H9 (cell line): ENCODE measurements at regions not wholly inside any gene's neighbourhood (a gene's known extent, or its start where the extent isn't known, plus 50 kb on each side); places are given as distances from the start of the nearest gene placed in this dataset.

ENCODE experiments used
- DNase-seq: peaks from one replicate; pipeline ENCODE4 v3.0.0-alpha.2; 2017
- H2AFZ ChIP-seq: one replicate; pipeline ENCODE4 v1.6.1; 2013; ENCODE audit warnings: mild to moderate bottlenecking, low read length, control low read depth, moderate library complexity
- H2AK5ac ChIP-seq: 2 replicates; pipeline ENCODE4 v1.6.1; 2013; ENCODE audit warnings: low read length, control low read depth, mixed read lengths; ENCODE audit not compliant: insufficient read length
- H2BK120ac ChIP-seq: one replicate; pipeline ENCODE4 v1.6.1; 2013; ENCODE audit warnings: low read depth, mild to moderate bottlenecking, low read length, control low read depth, inconsistent platforms; ENCODE audit not compliant: poor library complexity, severe bottlenecking
- H2BK12ac ChIP-seq: 2 replicates; pipeline ENCODE4 v1.6.1; 2013; ENCODE audit warnings: low read length, control low read depth, mixed read lengths, low read depth; ENCODE audit not compliant: insufficient read length
- H2BK15ac ChIP-seq: 2 replicates; pipeline ENCODE4 v1.6.1; 2013; ENCODE audit warnings: low read depth, low read length, control low read depth
- H2BK20ac ChIP-seq: one replicate; pipeline ENCODE4 v1.6.1; 2013; ENCODE audit warnings: low read depth, mild to moderate bottlenecking, low read length, control low read depth, inconsistent platforms; ENCODE audit not compliant: poor library complexity, severe bottlenecking
- H2BK5ac ChIP-seq: 2 replicates; pipeline ENCODE4 v1.6.1; 2013; ENCODE audit warnings: low read length, control low read depth, mixed read lengths; ENCODE audit not compliant: insufficient read length
- H3K14ac ChIP-seq: 2 replicates; pipeline ENCODE4 v1.6.1; 2013; ENCODE audit warnings: low read length, control low read depth; ENCODE audit not compliant: insufficient read depth
- H3K18ac ChIP-seq: 2 replicates; pipeline ENCODE4 v1.6.1; 2013; ENCODE audit warnings: low read depth, mild to moderate bottlenecking, mixed read lengths, low read length, control low read depth; ENCODE audit not compliant: insufficient read length
- H3K23ac ChIP-seq: 2 replicates; pipeline ENCODE4 v1.6.1; 2013; ENCODE audit warnings: low read length, control low read depth, mixed read lengths, low read depth; ENCODE audit not compliant: insufficient read length
- H3K23me2 ChIP-seq: 2 replicates; pipeline ENCODE4 v1.6.1; 2013; ENCODE audit warnings: low read depth, mild to moderate bottlenecking, mixed read lengths, low read length, control low read depth; ENCODE audit not compliant: insufficient read length, poor library complexity, severe bottlenecking
- H3K27ac ChIP-seq: 2 replicates; pipeline ENCODE4 v1.5.1; 2013; ENCODE audit warnings: low read length, control low read depth, mixed read lengths, low read depth; ENCODE audit not compliant: insufficient read length
- H3K27me3 ChIP-seq: 2 replicates; pipeline ENCODE4 v1.6.1; 2013; ENCODE audit warnings: low read length, control low read depth, inconsistent platforms; ENCODE audit not compliant: insufficient read depth
- H3K4ac ChIP-seq: 2 replicates; pipeline ENCODE4 v1.6.1; 2013; ENCODE audit warnings: low read depth, mild to moderate bottlenecking, control low read depth, inconsistent platforms, low read length, moderate library complexity
- H3K4me1 ChIP-seq: 2 replicates; pipeline ENCODE4 v1.6.1; 2013; ENCODE audit warnings: low read length, control low read depth, inconsistent platforms; ENCODE audit not compliant: insufficient read depth
- H3K4me2 ChIP-seq: 2 replicates; pipeline ENCODE4 v1.6.1; 2013; ENCODE audit warnings: low read length, control low read depth, mixed read lengths; ENCODE audit not compliant: insufficient read length, insufficient read depth
- H3K56ac ChIP-seq: 2 replicates; pipeline ENCODE4 v1.6.1; 2013; ENCODE audit warnings: low read depth, mild to moderate bottlenecking, mixed read lengths, low read length, control low read depth; ENCODE audit not compliant: insufficient read length
- H3K79me1 ChIP-seq: 2 replicates; pipeline ENCODE4 v1.6.1; 2013; ENCODE audit warnings: low read depth, mild to moderate bottlenecking, moderate library complexity, low read length, control low read depth, inconsistent platforms; ENCODE audit not compliant: insufficient read depth, poor library complexity, severe bottlenecking
- H3K79me2 ChIP-seq: 2 replicates; pipeline ENCODE4 v1.6.1; 2013; ENCODE audit warnings: low read length, control low read depth, inconsistent platforms; ENCODE audit not compliant: insufficient read depth
- H3K9ac ChIP-seq: 2 replicates; pipeline ENCODE4 v1.6.1; 2013; ENCODE audit warnings: low read length, control low read depth, mixed read lengths; ENCODE audit not compliant: insufficient read length; ENCODE audit errors: extremely low read depth
- H3K9me3 ChIP-seq: one replicate; pipeline ENCODE4 v1.6.1; 2013; ENCODE audit warnings: low read depth, low read length, inconsistent platforms; ENCODE audit not compliant: control insufficient read depth
- H3T11ph ChIP-seq: one replicate; pipeline ENCODE4 v1.6.1; 2013; ENCODE audit warnings: mild to moderate bottlenecking, low read length, control low read depth, inconsistent platforms
- H4K20me1 ChIP-seq: one replicate; pipeline ENCODE4 v1.6.1; 2013; ENCODE audit not compliant: control insufficient read depth, insufficient read length, insufficient read depth
- H4K5ac ChIP-seq: 2 replicates; pipeline ENCODE4 v1.6.1; 2013; ENCODE audit warnings: low read depth, mild to moderate bottlenecking, mixed read lengths, low read length, control low read depth; ENCODE audit not compliant: insufficient read length
- H4K8ac ChIP-seq: replicated peaks from 2 replicates; pipeline ENCODE4 v1.6.1; 2013; ENCODE audit warnings: low read length, control low read depth, mixed read lengths, low read depth; ENCODE audit not compliant: insufficient read length
- H4K91ac ChIP-seq: 2 replicates; pipeline ENCODE4 v1.6.1; 2013; ENCODE audit warnings: low read depth, mild to moderate bottlenecking, moderate library complexity, mixed read lengths, low read length, control low read depth; ENCODE audit not compliant: insufficient read length
- H3K27ac Mint-ChIP-seq, 3 experiments: 2 replicates in 2 of 3; 3 replicates in 1 of 3; pipeline ENCODE4 v1.8.0; 2020 to 2021; ENCODE audit warnings: mixed read lengths in 3 of 3, mild to moderate bottlenecking in 1 of 3, moderate library complexity in 1 of 3
- H3K27me3 Mint-ChIP-seq: 2 replicates; pipeline ENCODE4 v1.8.0; 2021; ENCODE audit warnings: low read depth, mild to moderate bottlenecking, moderate library complexity, mixed read lengths
- H3K36me3 Mint-ChIP-seq, 3 experiments: 2 replicates in 2 of 3; 3 replicates in 1 of 3; pipeline ENCODE4 v1.8.0; 2020 to 2021; ENCODE audit warnings: low read depth in 3 of 3, mixed read lengths in 3 of 3; ENCODE audit not compliant: insufficient read depth in 1 of 3
- H3K4me1 Mint-ChIP-seq, 2 experiments: 2 replicates each; pipeline ENCODE4 v1.8.0; 2020; ENCODE audit warnings: mixed read lengths in 2 of 2
- H3K4me3 Mint-ChIP-seq, 2 experiments: 2 replicates in 1 of 2; 3 replicates in 1 of 2; pipeline ENCODE4 v1.8.0; 2020 to 2021; ENCODE audit warnings: mild to moderate bottlenecking in 2 of 2, mixed read lengths in 2 of 2, moderate library complexity in 1 of 2
- H3K9me3 Mint-ChIP-seq, 2 experiments: 2 replicates in 1 of 2; 3 replicates in 1 of 2; pipeline ENCODE4 v1.8.0; 2020; ENCODE audit warnings: mild to moderate bottlenecking in 2 of 2, mixed read lengths in 2 of 2, moderate library complexity in 1 of 2
- WGBS: extraction: QIAGEN DNeasy Blood & Tissue Kit; methylation state at CpG from one replicate; pipeline ENCODE4 v1.1.7; 2013; ENCODE audit warnings: missing lambda C conversion rate, low lambda C conversion rate, mixed read lengths; ENCODE audit not compliant: insufficient read length; ENCODE audit errors: extremely low coverage; 5-methylcytosine and 5-hydroxymethylcytosine counted together
- TF ChIP-seq, protein P1 (sequence below): fragments of 200-600 bp; sonication (generic); conservative IDR thresholded peaks from 3 replicates; pipeline ENCODE4 v1.8.0; 2021; ENCODE audit warnings: antibody characterized with exemption, mild to moderate bottlenecking

DNA sequence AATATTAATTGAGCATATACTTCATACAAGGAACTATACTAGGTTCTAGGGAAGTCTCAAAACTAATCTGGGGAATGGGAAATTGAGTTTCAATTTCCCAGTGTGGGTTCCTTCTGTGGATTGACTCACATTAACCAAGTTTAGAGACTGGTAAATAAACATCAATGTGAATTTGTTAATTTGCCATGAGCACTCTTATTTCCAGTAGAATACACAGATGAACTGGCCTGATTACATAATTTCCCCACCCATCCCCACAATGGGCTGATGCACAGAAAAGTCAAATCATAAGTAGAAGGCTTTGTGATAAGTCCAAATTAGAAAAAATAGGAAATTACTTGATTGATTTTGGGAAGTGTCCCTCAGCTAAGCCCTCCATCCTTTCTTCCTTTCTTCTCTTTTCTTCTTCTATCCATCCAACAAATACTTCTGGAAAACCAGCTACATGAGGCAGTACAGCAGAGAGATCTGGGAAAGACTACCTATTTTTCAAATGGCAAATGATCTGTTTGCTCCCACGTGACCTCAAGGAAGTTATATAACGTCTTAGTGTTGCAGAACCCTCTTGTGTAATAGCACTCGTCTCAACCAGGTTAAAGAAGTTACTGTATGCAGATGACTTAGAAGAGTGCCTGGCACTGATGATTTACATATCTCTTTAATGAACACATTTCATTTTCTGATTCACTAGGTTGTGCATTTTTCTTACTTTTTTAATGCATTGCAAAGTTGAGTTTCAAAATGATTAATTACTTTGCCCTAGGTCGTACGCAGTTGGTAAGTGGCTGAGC, 312.3 kb downstream of the SV2B start:
- H3K27me3 Mint-ChIP-seq, result no peaks in the 10 kb centered on the region
- no CpG with 5 or more reads among the region's 5 CpGs for WGBS
- H3K4me1 ChIP-seq, result no peaks in the 10 kb centered on the region

More for the DNA sequence above, 312.3 kb downstream of the SV2B start:
- no peaks in the 10 kb centered on the region for H4K20me1 ChIP-seq
- no peak overlapping the region for H3T11ph ChIP-seq
- H2BK12ac ChIP-seq, result no peak overlapping the region
- no peak overlapping the region for H3K18ac ChIP-seq
- H2BK5ac ChIP-seq, result no peak overlapping the region
- H2BK15ac ChIP-seq, result no peak overlapping the region
- no peaks in the 10 kb centered on the region for H3K9me3 ChIP-seq
- no peak overlapping the region for H3K23ac ChIP-seq
- no peak overlapping the region for H2AK5ac ChIP-seq
- H3K36me3 Mint-ChIP-seq, result no peaks in the 10 kb centered on the region
- H2AFZ ChIP-seq, result no peak overlapping the region
- no peak overlapping the region for H3K27ac ChIP-seq
- TF ChIP-seq, protein P1, sequence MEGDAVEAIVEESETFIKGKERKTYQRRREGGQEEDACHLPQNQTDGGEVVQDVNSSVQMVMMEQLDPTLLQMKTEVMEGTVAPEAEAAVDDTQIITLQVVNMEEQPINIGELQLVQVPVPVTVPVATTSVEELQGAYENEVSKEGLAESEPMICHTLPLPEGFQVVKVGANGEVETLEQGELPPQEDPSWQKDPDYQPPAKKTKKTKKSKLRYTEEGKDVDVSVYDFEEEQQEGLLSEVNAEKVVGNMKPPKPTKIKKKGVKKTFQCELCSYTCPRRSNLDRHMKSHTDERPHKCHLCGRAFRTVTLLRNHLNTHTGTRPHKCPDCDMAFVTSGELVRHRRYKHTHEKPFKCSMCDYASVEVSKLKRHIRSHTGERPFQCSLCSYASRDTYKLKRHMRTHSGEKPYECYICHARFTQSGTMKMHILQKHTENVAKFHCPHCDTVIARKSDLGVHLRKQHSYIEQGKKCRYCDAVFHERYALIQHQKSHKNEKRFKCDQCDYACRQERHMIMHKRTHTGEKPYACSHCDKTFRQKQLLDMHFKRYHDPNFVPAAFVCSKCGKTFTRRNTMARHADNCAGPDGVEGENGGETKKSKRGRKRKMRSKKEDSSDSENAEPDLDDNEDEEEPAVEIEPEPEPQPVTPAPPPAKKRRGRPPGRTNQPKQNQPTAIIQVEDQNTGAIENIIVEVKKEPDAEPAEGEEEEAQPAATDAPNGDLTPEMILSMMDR, result no peak
- no peaks in the 10 kb centered on the region for H3K9me3 Mint-ChIP-seq
- no peak overlapping the region for H3K4ac ChIP-seq
- no peaks in the 10 kb centered on the region for H3K79me2 ChIP-seq
- H3K56ac ChIP-seq, result no peak overlapping the region
- H3K79me1 ChIP-seq, result no peaks in the 10 kb centered on the region
- H3K4me2 ChIP-seq, result no peak overlapping the region
- H3K27me3 ChIP-seq, result no peaks in the 10 kb centered on the region
- no peaks in the 10 kb centered on the region for H3K23me2 ChIP-seq
- H4K8ac ChIP-seq, result no peak overlapping the region
- no peak overlapping the region for H3K14ac ChIP-seq
- no peak overlapping the region for H2BK20ac ChIP-seq
- no peak overlapping the region for H3K4me3 Mint-ChIP-seq
- H4K5ac ChIP-seq, result no peak overlapping the region
- H2BK120ac ChIP-seq, result no peak overlapping the region
- no peak overlapping the region for H4K91ac ChIP-seq
- H3K4me1 Mint-ChIP-seq, result peaks cover under 1 to 1% of the 10 kb centered on the region in 2 experiments; a peak in 3 of 4 replicates
- DNase-seq, result no peak
- H3K9ac ChIP-seq, result no peak overlapping the region
- no peak overlapping the region for H3K27ac Mint-ChIP-seq
